Endodermal cell (in vitro differentiated cells): ENCODE measurements at regions not wholly inside any gene's neighbourhood (a gene's known extent, or its start where the extent isn't known, plus 50 kb on each side); places are given as distances from the start of the nearest gene placed in this dataset.

Source experiments
- DNase-seq: peaks from one replicate; pipeline ENCODE4 v3.0.0-alpha.2; 2017
- H3K27ac ChIP-seq: 2 replicates; pipeline ENCODE4 v1.5.1; 2013; ENCODE audit warnings: mild to moderate bottlenecking, low read depth, low read length, moderate library complexity
- H3K27me3 ChIP-seq: 2 replicates; pipeline ENCODE4 v1.6.1; 2013; ENCODE audit warnings: mild to moderate bottlenecking, low read length, moderate library complexity; ENCODE audit not compliant: insufficient read depth, control insufficient read depth, poor library complexity, severe bottlenecking
- H3K36me3 ChIP-seq: 2 replicates; pipeline ENCODE4 v1.7.0; 2013; ENCODE audit warnings: mild to moderate bottlenecking, low read length, moderate library complexity; ENCODE audit not compliant: control insufficient read depth, insufficient read depth
- H3K4me1 ChIP-seq: one replicate; pipeline ENCODE4 v1.7.0; 2013; ENCODE audit warnings: low read length; ENCODE audit not compliant: control insufficient read depth, insufficient read depth
- H3K4me3 ChIP-seq: 2 replicates; pipeline ENCODE4 v1.5.1; 2013; ENCODE audit warnings: mild to moderate bottlenecking, low read length, moderate library complexity
- H3K9ac ChIP-seq: 2 replicates; pipeline ENCODE4 v1.6.1; 2013; ENCODE audit warnings: mild to moderate bottlenecking, low read length, moderate library complexity; ENCODE audit not compliant: poor library complexity, severe bottlenecking; ENCODE audit errors: extremely low read depth
- H3K9me3 ChIP-seq: 2 replicates; pipeline ENCODE4 v1.6.1; 2013; ENCODE audit warnings: mild to moderate bottlenecking, low read length, moderate library complexity; ENCODE audit not compliant: control insufficient read depth
- H3K27ac Mint-ChIP-seq: 2 replicates; pipeline ENCODE4 v1.8.0; 2020; ENCODE audit warnings: mixed read lengths
- H3K27me3 Mint-ChIP-seq: 2 replicates; pipeline ENCODE4 v1.8.0; 2021; ENCODE audit warnings: mild to moderate bottlenecking, mixed read lengths; ENCODE audit not compliant: insufficient read depth
- H3K36me3 Mint-ChIP-seq: 2 replicates; pipeline ENCODE4 v1.8.0; 2020; ENCODE audit warnings: low read depth, mixed read lengths
- H3K4me1 Mint-ChIP-seq: 2 replicates; pipeline ENCODE4 v1.8.0; 2020; ENCODE audit warnings: mixed read lengths
- H3K4me3 Mint-ChIP-seq: 2 replicates; pipeline ENCODE4 v1.8.0; 2020; ENCODE audit warnings: mild to moderate bottlenecking, moderate library complexity, mixed read lengths
- H3K9me3 Mint-ChIP-seq: 2 replicates; pipeline ENCODE4 v1.8.0; 2020; ENCODE audit warnings: mild to moderate bottlenecking, mixed read lengths
- WGBS, 2 experiments: methylation state at CpG; one replicate each; pipeline versions ENCODE4 v1.1.5 to v1.1.7; 2013; ENCODE audit warnings: missing lambda C conversion rate in 2 of 2, mixed read lengths in 1 of 2; ENCODE audit not compliant: insufficient coverage in 1 of 2, insufficient read length in 1 of 2; 5-methylcytosine and 5-hydroxymethylcytosine counted together
- TF ChIP-seq, protein P1 (sequence below): fragments of 200-600 bp; sonication (generic); conservative IDR thresholded peaks from 2 replicates; pipeline ENCODE4 v1.5.0; 2021; ENCODE audit warnings: antibody characterized with exemption, mild to moderate bottlenecking

DNA sequence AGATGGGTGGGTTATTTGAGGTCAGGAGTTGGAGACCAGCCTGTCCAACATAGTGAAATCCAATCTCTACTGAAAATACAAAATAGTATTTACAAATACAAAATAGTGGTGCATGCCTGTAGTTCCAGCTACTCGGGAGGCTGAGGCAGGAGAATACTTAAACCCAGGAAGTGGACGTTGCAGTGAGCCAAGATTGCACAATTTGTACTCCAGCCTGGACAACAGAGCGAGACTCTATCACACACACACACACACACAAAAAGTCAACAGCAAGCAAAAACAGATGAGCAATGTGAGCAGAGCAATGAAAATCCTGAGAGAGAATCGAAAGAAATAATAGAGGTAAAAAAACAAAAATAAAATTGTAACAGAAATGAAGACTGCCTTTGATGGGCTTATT, 168.8 kb downstream of the PCDH18 start:
- Histone ChIP-seq H3K4me3 (no peak overlapping the region), H3K9me3 (no peaks in the 10 kb centered on the region), H3K9ac (no peak overlapping the region), H3K27me3 (no peaks in the 10 kb centered on the region), H3K4me1 (no peaks in the 10 kb centered on the region), H3K36me3 (no peaks in the 10 kb centered on the region), H3K27ac (no peak overlapping the region)
- H3K27ac Mint-ChIP-seq = no peak overlapping the region
- no peak overlapping the region for H3K4me3 Mint-ChIP-seq
- TF ChIP-seq, protein P1, sequence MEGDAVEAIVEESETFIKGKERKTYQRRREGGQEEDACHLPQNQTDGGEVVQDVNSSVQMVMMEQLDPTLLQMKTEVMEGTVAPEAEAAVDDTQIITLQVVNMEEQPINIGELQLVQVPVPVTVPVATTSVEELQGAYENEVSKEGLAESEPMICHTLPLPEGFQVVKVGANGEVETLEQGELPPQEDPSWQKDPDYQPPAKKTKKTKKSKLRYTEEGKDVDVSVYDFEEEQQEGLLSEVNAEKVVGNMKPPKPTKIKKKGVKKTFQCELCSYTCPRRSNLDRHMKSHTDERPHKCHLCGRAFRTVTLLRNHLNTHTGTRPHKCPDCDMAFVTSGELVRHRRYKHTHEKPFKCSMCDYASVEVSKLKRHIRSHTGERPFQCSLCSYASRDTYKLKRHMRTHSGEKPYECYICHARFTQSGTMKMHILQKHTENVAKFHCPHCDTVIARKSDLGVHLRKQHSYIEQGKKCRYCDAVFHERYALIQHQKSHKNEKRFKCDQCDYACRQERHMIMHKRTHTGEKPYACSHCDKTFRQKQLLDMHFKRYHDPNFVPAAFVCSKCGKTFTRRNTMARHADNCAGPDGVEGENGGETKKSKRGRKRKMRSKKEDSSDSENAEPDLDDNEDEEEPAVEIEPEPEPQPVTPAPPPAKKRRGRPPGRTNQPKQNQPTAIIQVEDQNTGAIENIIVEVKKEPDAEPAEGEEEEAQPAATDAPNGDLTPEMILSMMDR = no peak
- WGBS, 2 experiments = 90% methylated on average over 4 of the region's 4 CpGs; no CpG with 5 or more reads in 1 of the 2 experiments
- H3K27me3 Mint-ChIP-seq = no peaks in the 10 kb centered on the region
- H3K9me3 Mint-ChIP-seq = no peaks in the 10 kb centered on the region
- H3K4me1 Mint-ChIP-seq = no peaks in the 10 kb centered on the region
- no peak for DNase-seq
- H3K36me3 Mint-ChIP-seq = no peaks in the 10 kb centered on the region

DNA sequence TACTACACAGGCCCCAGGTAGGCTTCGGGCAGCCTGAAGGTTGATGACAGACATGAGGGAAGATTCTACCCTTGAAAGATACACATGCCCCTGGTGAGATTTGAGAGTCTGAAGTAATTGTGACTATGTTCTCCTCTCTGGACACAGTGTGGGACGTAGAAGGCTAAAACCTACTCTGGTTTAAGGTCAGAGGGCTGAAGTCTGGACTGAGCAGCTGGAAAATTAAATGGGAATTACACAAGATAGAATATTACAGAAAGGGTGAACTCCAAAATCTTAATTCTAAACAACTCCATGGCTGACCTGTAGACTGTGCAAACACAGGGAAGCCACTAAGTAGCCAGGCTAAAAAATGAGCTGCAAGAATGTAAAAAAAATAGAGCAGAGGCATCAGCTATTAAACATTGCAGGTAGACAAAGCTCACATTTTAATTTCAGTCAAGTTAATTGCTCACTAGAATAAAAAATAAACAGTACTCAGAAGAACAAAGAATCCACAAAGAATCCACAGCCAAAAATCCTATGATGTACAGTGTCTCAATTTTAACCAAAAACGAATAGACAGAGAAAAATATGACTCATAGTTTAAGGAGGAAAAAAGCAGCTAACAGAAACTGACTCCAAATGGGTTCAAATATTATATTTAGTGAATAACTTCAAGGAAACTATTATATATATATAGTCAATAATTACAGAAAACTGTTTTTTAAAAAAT, 170.4 kb downstream of the PCDH18 start:
- no peaks in the 10 kb centered on the region for H3K27me3 ChIP-seq
- Mint-ChIP-seq H3K27ac (no peak overlapping the region), H3K27me3 (no peaks in the 10 kb centered on the region), H3K36me3 (no peaks in the 10 kb centered on the region), H3K9me3 (no peaks in the 10 kb centered on the region), H3K4me3 (no peak overlapping the region), H3K4me1 (no peaks in the 10 kb centered on the region)
- TF ChIP-seq, protein P1 = no peak
- H3K36me3 ChIP-seq = no peaks in the 10 kb centered on the region
- no peak overlapping the region for H3K9ac ChIP-seq
- H3K27ac ChIP-seq = no peak overlapping the region
- WGBS, 2 experiments = 91 to 100% methylated on average over 1 to 3 of the region's 3 CpGs
- no peak for DNase-seq
- no peak overlapping the region for H3K4me3 ChIP-seq
- H3K4me1 ChIP-seq = no peaks in the 10 kb centered on the region
- no peaks in the 10 kb centered on the region for H3K9me3 ChIP-seq

DNA sequence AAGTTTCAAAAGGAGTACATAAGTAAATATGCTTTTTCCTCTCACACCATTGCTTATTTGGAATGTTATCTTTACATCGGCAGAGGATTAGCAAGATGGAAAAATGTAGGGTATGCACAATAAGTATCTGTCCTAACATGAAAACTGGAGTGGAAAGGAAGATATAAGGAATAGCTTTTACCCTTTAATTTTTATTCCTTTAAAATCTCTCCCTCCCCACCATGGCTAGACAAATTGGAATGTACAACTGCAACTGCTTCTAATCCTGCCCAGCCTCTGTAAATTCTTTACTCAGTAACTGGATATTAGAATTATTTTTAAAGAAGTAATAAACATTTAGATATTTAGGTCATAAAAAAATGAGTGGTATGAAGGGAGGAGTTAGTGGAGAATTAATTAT, 171.5 kb downstream of the PCDH18 start:
- Mint-ChIP-seq H3K27ac (no peak overlapping the region), H3K27me3 (no peaks in the 10 kb centered on the region), H3K9me3 (peaks cover 8% of the 10 kb centered on the region), H3K4me1 (no peaks in the 10 kb centered on the region), H3K4me3 (no peak overlapping the region), H3K36me3 (no peaks in the 10 kb centered on the region)
- no peaks in the 10 kb centered on the region for H3K9me3 ChIP-seq
- WGBS, 2 experiments = 89% methylated on average over 1 of the region's 1 CpG; no CpG with 5 or more reads in 1 of the 2 experiments
- no peak overlapping the region for H3K27ac ChIP-seq
- DNase-seq = no peak
- TF ChIP-seq, protein P1 = no peak
- H3K4me1 ChIP-seq = no peaks in the 10 kb centered on the region
- H3K36me3 ChIP-seq = no peaks in the 10 kb centered on the region
- H3K4me3 ChIP-seq = no peak overlapping the region
- no peaks in the 10 kb centered on the region for H3K27me3 ChIP-seq
- H3K9ac ChIP-seq = no peak overlapping the region
